Sigmoid colon (tissue), 4 donors: ENCODE measurements at regions not wholly inside any gene's neighbourhood (a gene's known extent, or its start where the extent isn't known, plus 50 kb on each side); places are given as distances from the start of the nearest gene placed in this dataset.

Experiments
- CTCF ChIP-seq, 4 experiments: fragments of 450-650 bp in 3 of 4; fragments of 200-600 bp in 1 of 4; IDR thresholded peaks; one replicate each; pipeline ENCODE4 v1.5.1; 2016 to 2019; ENCODE audit warnings: antibody characterized with exemption in 4 of 4, mild to moderate bottlenecking in 3 of 4, moderate library complexity in 2 of 4
- EP300 ChIP-seq, 4 donors: sonication (generic); formaldehyde crosslinking; IDR thresholded peaks; one replicate each; pipeline ENCODE4 v1.6.1; 2017; ENCODE audit warnings: antibody characterized with exemption in 4 of 4
- POLR2A ChIP-seq, 2 donors: fragments of 450-650 bp; IDR thresholded peaks; one replicate each; pipeline ENCODE4 v1.6.1; 2016; ENCODE audit warnings: antibody characterized with exemption in 2 of 2, mild to moderate bottlenecking in 2 of 2, moderate library complexity in 2 of 2
- POLR2AphosphoS5 ChIP-seq, 4 donors: sonication (generic); formaldehyde crosslinking; IDR thresholded peaks; one replicate each; pipeline ENCODE4 v1.6.1; 2017; ENCODE audit warnings: antibody characterized with exemption in 4 of 4

GRCh38 chr12:13581031-13581430, 384.5 kb downstream of the EMP1 start:
- TF ChIP-seq POLR2A (IDR thresholded peaks at IDR 0.05) (no peak), CTCF (IDR thresholded peaks at IDR 0.05) (no peak), POLR2AphosphoS5 (IDR thresholded peaks at IDR 0.05) (no peak), EP300 (IDR thresholded peaks at IDR 0.05) (no peak)
